DND-41 (cell line): ENCODE measurements at regions not wholly inside any gene's neighbourhood (a gene's known extent, or its start where the extent isn't known, plus 50 kb on each side); places are given as distances from the start of the nearest gene placed in this dataset.

Source experiments
- ATAC-seq: fragments of 200-7000 bp; cut with Tn5 transposase; 3 replicates; pipeline ENCODE4 v1.9.1; 2021; ENCODE audit warnings: low read depth; ENCODE audit not compliant: insufficient read depth
- DNase-seq: peaks from one replicate; pipeline ENCODE4 v3.0.0-alpha.2; 2020
- H2AFZ ChIP-seq: 2 replicates; pipeline ENCODE4 v1.6.0; 2012; ENCODE audit warnings: low read depth, low read length
- H3K27ac ChIP-seq: 2 replicates; pipeline ENCODE4 v1.5.1; 2012; ENCODE audit warnings: low read length, inconsistent platforms
- H3K27me3 ChIP-seq: fragments of 200-600 bp; sonication (generic); 2 replicates; pipeline ENCODE4 v1.6.0; 2012; ENCODE audit warnings: low read length, mild to moderate bottlenecking, inconsistent platforms; ENCODE audit not compliant: insufficient read depth, poor library complexity
- H3K36me3 ChIP-seq: 2 replicates; pipeline ENCODE4 v1.5.1; 2012; ENCODE audit warnings: low read length, inconsistent platforms; ENCODE audit not compliant: insufficient read depth
- H3K4me1 ChIP-seq: 2 replicates; pipeline ENCODE4 v1.5.1; 2012; ENCODE audit warnings: mild to moderate bottlenecking, low read length; ENCODE audit not compliant: insufficient read depth
- H3K4me2 ChIP-seq: 2 replicates; pipeline ENCODE4 v1.6.0; 2012; ENCODE audit warnings: mild to moderate bottlenecking, moderate library complexity, low read length, inconsistent platforms; ENCODE audit not compliant: insufficient read depth
- H3K4me3 ChIP-seq, 2 experiments: fragments of 200-600 bp in 1 of 2; shearing (Covaris generic) in 1 of 2; 2 replicates each; pipeline ENCODE4 v1.5.1; 2012 to 2016; ENCODE audit warnings: inconsistent platforms in 2 of 2, low read length in 2 of 2, mild to moderate bottlenecking in 2 of 2, low read depth in 1 of 2, moderate library complexity in 1 of 2
- H3K79me2 ChIP-seq: 2 replicates; pipeline ENCODE4 v1.6.0; 2012; ENCODE audit warnings: low read length, inconsistent platforms; ENCODE audit not compliant: insufficient read depth
- H3K9ac ChIP-seq: 2 replicates; pipeline ENCODE4 v1.6.0; 2012; ENCODE audit warnings: low read depth, mild to moderate bottlenecking, inconsistent platforms, low read length, moderate library complexity
- H3K9me3 ChIP-seq: 2 replicates; pipeline ENCODE4 v1.5.1; 2012; ENCODE audit warnings: low read length, moderate library complexity, mild to moderate bottlenecking, inconsistent platforms; ENCODE audit not compliant: insufficient read depth, severe bottlenecking
- H4K20me1 ChIP-seq: 2 replicates; pipeline ENCODE4 v1.6.0; 2012; ENCODE audit warnings: low read length; ENCODE audit not compliant: insufficient read depth
- EZH2 ChIP-seq: IDR thresholded peaks from 3 replicates; pipeline ENCODE4 v1.6.1; 2012; ENCODE audit warnings: borderline replicate concordance, low read depth, mild to moderate bottlenecking, moderate library complexity, low read length, inconsistent platforms; ENCODE audit not compliant: severe bottlenecking
- TF ChIP-seq, protein P1 (sequence below): IDR thresholded peaks from 2 replicates; pipeline ENCODE4 v1.5.1; 2012; ENCODE audit warnings: borderline replicate concordance, low read length, moderate library complexity, mild to moderate bottlenecking; ENCODE audit not compliant: poor library complexity, severe bottlenecking; ENCODE audit errors: extremely low read depth

DNA sequence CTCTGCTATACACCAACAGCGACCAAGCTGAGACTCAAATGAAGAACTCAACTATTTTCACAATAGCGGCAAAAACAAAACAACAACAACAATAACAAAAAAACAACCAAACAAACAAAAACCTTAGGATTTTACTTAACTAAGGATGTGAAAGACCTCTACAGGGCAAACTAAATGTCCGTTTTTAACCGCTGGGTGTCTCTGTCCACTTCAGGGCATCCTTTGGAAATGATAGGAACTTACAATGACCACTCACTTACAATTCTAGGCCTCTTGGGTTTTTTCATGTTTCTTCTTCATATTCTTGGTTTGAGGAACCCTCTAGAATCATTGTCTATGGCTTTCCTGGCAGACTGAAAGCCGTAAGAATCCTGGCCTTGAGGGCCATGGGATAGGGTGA is 134.0 kb upstream of the FAM78B start:
- Histone ChIP-seq H3K27ac (no peak overlapping the region), H3K36me3 (no peaks in the 10 kb centered on the region), H3K9me3 (no peaks in the 10 kb centered on the region), H3K4me1 (no peaks in the 10 kb centered on the region), H3K9ac (no peak overlapping the region), H3K79me2 (no peaks in the 10 kb centered on the region), H2AFZ (no peak overlapping the region), H3K4me3 (no peak overlapping the region), H4K20me1 (no peaks in the 10 kb centered on the region), H3K27me3 (peaks cover 10% of the 10 kb centered on the region), H3K4me2 (no peak overlapping the region)
- ATAC-seq (no peak), DNase-seq (no peak)
- TF ChIP-seq, protein P1, sequence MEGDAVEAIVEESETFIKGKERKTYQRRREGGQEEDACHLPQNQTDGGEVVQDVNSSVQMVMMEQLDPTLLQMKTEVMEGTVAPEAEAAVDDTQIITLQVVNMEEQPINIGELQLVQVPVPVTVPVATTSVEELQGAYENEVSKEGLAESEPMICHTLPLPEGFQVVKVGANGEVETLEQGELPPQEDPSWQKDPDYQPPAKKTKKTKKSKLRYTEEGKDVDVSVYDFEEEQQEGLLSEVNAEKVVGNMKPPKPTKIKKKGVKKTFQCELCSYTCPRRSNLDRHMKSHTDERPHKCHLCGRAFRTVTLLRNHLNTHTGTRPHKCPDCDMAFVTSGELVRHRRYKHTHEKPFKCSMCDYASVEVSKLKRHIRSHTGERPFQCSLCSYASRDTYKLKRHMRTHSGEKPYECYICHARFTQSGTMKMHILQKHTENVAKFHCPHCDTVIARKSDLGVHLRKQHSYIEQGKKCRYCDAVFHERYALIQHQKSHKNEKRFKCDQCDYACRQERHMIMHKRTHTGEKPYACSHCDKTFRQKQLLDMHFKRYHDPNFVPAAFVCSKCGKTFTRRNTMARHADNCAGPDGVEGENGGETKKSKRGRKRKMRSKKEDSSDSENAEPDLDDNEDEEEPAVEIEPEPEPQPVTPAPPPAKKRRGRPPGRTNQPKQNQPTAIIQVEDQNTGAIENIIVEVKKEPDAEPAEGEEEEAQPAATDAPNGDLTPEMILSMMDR: no peak
- no peak for TF ChIP-seq EZH2

DNA sequence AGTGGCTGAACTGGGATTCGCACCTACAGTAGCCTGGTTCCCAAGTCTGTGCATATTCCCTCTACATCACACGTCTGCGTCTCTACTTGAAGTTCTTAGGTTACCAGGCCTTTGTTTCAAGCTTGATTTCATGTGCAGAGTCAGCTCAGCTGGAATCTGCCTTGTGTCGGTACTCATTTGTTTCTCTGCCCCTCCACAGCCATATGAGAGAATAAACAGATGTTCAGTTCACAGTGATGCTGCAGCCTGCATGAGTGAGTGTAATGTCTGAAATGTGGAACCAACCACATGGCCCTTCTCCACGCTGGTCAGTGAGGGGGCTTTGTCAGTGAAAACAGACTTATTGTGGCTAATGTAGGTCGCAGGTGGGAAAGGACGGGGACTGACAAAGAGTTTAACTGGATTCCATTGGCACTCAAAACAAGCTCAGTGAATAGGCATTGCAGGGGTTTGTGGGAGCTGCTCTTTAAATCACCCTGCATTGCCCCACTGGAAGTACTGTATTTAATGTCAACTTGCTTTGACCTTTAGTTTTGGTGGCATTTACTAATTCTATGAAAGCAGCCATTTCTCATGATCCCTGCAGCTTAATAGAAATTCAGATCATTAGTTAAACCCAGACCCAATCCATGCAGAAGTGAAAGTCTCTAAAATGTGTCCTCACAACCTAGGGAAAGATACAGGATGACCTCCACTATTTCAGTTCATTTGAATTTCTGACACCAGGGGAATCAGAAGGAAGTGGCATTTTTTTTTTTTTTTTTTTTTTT is 136.4 kb upstream of the FAM78B start:
- H3K27me3 ChIP-seq: peaks cover 10% of the 10 kb centered on the region
- no peaks in the 10 kb centered on the region for H4K20me1 ChIP-seq
- no peaks in the 10 kb centered on the region for H3K9me3 ChIP-seq
- H3K4me3 ChIP-seq: no peak overlapping the region
- no peaks in the 10 kb centered on the region for H3K36me3 ChIP-seq
- H2AFZ ChIP-seq: no peak overlapping the region
- TF ChIP-seq, protein P1: no peak
- no peak for TF ChIP-seq EZH2
- no peak overlapping the region for H3K4me2 ChIP-seq
- no peak for DNase-seq
- no peaks in the 10 kb centered on the region for H3K79me2 ChIP-seq
- ATAC-seq: no peak
- no peaks in the 10 kb centered on the region for H3K4me1 ChIP-seq
- no peak overlapping the region for H3K27ac ChIP-seq
- H3K9ac ChIP-seq: no peak overlapping the region

DNA sequence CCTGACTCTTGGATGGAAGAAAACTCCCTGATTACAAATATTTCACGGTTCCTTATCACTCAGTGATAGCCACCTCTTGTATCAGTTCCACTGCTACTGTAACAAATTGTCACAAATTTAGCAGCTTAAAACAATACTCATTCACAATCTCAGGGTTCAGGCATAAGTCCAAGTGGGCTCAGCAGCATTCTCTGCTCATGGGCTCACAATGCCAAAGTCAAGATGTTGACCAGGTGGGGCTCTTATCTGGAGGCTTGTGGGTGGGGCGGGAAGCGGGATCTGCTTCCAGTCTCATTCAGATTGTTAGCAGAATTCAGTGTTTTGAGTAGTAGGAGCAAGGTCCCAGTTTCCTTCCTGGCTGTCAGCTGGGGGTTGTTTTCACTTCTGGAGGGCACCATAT is 137.3 kb upstream of the FAM78B start:
- no peaks in the 10 kb centered on the region for H3K36me3 ChIP-seq
- ATAC-seq: no peak
- H4K20me1 ChIP-seq: no peaks in the 10 kb centered on the region
- TF ChIP-seq, protein P1: no peak
- no peak for TF ChIP-seq EZH2
- H3K9me3 ChIP-seq: no peaks in the 10 kb centered on the region
- no peaks in the 10 kb centered on the region for H3K4me1 ChIP-seq
- H3K9ac ChIP-seq: no peak overlapping the region
- H3K27ac ChIP-seq: no peak overlapping the region
- H3K4me2 ChIP-seq: no peak overlapping the region
- peaks cover 10% of the 10 kb centered on the region for H3K27me3 ChIP-seq
- H3K4me3 ChIP-seq: no peak overlapping the region
- H2AFZ ChIP-seq: no peak overlapping the region
- no peak for DNase-seq
- H3K79me2 ChIP-seq: no peaks in the 10 kb centered on the region

DNA sequence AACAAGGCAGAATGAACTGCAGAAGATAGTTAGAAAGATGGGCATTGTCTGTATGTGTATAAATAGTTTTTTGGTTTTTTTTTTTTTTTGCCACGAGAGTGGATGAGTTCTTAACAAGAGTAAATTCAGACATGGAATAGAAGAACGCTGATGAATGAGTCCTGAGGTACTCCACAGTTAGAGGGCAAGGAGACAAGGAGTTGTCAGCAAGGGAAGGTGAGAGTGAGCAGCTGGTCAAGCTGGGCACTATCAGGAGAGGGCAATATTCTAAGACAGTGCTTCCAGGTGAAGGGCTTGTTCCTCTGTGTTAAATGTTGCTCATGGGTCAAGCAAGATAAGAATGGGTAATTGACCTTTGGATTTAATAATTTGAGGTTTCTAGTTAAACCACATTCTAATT is 138.6 kb upstream of the FAM78B start:
- no peak overlapping the region for H3K9ac ChIP-seq
- no peak overlapping the region for H3K27ac ChIP-seq
- no peaks in the 10 kb centered on the region for H3K79me2 ChIP-seq
- TF ChIP-seq, protein P1: no peak
- no peak for TF ChIP-seq EZH2
- H2AFZ ChIP-seq: no peak overlapping the region
- no peak for DNase-seq
- H3K27me3 ChIP-seq: peaks cover 5% of the 10 kb centered on the region
- no peak overlapping the region for H3K4me2 ChIP-seq
- no peaks in the 10 kb centered on the region for H3K36me3 ChIP-seq
- no peak for ATAC-seq
- no peaks in the 10 kb centered on the region for H4K20me1 ChIP-seq
- H3K9me3 ChIP-seq: no peaks in the 10 kb centered on the region
- H3K4me3 ChIP-seq: no peak overlapping the region
- no peaks in the 10 kb centered on the region for H3K4me1 ChIP-seq
